PFSK-1 (cell line): ENCODE measurements at regions not wholly inside any gene's neighbourhood (a gene's known extent, or its start where the extent isn't known, plus 50 kb on each side); places are given as distances from the start of the nearest gene placed in this dataset.

Source experiments
- FOXP2 ChIP-seq: optimal IDR thresholded peaks from 2 replicates; pipeline ENCODE3; 2011; ENCODE audit warnings: borderline replicate concordance, control low read depth, inconsistent platforms; ENCODE audit not compliant: insufficient read depth; ENCODE audit errors: extremely low read length, extremely low read depth
- POLR2AphosphoS5 ChIP-seq: IDR thresholded peaks from 2 replicates; pipeline ENCODE4 v1.6.1; 2012; ENCODE audit warnings: low read depth, mild to moderate bottlenecking, control low read depth, low read length, moderate library complexity
- TF ChIP-seq, protein P1 (sequence below), 2 experiments: IDR thresholded peaks; 2 replicates each; pipeline versions ENCODE4 v1.6.1 to v1.8.0; 2011 to 2012; ENCODE audit warnings: low read depth in 2 of 2, low read length in 2 of 2, control low read depth in 1 of 2, inconsistent platforms in 1 of 2, mild to moderate bottlenecking in 1 of 2, moderate library complexity in 1 of 2; ENCODE audit not compliant: insufficient read depth in 1 of 2

DNA sequence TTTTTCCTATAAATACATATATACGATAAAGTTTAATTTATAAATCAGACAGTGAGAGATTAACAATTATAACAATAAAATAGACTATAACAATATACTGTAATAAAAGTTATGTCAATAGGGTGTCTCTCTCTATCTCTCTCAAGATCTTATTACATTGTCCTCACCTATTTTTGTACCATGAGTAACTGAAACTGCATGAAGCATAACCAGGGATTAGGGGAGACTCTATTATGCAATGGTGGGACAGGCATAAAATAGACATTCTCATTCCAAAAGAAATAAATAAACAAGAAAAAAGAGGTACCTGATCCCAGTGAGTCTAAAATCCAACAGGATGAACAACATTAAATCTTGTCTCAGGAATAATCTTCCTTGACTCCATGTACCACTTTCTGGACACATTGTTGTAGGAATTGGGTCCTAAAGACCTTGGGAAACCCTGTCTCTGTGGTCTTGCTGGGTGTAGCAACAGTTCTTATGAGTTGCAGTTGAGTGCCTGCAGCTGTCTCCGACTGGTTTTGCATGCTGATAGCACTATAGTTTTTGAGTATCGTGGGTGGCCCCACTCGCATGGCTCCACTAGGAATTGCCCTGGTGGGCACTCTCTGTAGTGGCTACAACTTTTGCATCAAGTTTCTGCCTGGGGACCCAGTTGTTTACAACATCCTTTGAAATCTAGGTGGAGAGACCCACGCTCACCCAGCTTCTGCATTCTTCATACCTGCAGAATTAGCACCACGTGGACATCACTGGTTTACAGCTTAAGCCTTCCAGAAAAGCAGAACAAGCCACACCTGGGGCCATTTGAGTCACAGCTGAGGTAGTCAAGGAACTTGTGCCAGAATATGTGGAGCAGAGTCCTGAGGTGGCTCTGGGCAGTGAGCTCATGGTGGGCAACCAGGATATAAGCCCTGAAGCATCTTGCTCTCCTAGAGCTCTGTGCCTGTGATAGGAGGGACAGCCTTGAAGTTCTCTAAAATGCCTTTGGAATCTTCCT lies 204.7 kb downstream of the KITLG start:
- TF ChIP-seq, protein P1, sequence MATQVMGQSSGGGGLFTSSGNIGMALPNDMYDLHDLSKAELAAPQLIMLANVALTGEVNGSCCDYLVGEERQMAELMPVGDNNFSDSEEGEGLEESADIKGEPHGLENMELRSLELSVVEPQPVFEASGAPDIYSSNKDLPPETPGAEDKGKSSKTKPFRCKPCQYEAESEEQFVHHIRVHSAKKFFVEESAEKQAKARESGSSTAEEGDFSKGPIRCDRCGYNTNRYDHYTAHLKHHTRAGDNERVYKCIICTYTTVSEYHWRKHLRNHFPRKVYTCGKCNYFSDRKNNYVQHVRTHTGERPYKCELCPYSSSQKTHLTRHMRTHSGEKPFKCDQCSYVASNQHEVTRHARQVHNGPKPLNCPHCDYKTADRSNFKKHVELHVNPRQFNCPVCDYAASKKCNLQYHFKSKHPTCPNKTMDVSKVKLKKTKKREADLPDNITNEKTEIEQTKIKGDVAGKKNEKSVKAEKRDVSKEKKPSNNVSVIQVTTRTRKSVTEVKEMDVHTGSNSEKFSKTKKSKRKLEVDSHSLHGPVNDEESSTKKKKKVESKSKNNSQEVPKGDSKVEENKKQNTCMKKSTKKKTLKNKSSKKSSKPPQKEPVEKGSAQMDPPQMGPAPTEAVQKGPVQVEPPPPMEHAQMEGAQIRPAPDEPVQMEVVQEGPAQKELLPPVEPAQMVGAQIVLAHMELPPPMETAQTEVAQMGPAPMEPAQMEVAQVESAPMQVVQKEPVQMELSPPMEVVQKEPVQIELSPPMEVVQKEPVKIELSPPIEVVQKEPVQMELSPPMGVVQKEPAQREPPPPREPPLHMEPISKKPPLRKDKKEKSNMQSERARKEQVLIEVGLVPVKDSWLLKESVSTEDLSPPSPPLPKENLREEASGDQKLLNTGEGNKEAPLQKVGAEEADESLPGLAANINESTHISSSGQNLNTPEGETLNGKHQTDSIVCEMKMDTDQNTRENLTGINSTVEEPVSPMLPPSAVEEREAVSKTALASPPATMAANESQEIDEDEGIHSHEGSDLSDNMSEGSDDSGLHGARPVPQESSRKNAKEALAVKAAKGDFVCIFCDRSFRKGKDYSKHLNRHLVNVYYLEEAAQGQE (IDR thresholded peaks at IDR 0.05; ENCODE audit: insufficient read depth in 1 of 2, low read depth in 2 of 2, low read length in 2 of 2), result no peak
- no peak for TF ChIP-seq POLR2AphosphoS5
- no peak for TF ChIP-seq FOXP2
